ENCODE measurements at regions not wholly inside any gene's neighbourhood (a gene's known extent, or its start where the extent isn't known, plus 50 kb on each side); places are given as distances from the start of the nearest gene placed in this dataset.

DNA sequence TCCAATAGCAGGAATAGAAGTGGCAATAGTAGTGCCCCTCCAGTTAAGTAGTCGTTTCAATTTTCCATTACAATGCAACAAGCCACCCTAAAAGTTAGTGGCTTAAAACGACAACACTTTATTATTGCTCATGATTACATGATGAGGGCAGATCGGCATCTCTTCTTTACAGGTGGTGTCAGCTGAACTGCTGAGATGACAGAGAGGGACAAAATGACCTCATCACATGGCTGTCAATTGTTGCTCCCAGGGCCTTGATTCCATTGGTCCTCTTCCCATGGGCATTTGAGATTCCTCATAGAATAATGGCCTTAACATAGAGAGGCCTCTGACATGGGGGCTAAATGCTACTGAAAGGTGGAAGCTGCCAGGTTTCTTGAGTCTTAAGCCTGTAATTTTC lies 679.8 kb upstream of the KLHL1 start:
- TF ChIP-seq, protein P1, sequence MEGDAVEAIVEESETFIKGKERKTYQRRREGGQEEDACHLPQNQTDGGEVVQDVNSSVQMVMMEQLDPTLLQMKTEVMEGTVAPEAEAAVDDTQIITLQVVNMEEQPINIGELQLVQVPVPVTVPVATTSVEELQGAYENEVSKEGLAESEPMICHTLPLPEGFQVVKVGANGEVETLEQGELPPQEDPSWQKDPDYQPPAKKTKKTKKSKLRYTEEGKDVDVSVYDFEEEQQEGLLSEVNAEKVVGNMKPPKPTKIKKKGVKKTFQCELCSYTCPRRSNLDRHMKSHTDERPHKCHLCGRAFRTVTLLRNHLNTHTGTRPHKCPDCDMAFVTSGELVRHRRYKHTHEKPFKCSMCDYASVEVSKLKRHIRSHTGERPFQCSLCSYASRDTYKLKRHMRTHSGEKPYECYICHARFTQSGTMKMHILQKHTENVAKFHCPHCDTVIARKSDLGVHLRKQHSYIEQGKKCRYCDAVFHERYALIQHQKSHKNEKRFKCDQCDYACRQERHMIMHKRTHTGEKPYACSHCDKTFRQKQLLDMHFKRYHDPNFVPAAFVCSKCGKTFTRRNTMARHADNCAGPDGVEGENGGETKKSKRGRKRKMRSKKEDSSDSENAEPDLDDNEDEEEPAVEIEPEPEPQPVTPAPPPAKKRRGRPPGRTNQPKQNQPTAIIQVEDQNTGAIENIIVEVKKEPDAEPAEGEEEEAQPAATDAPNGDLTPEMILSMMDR (IDR thresholded peaks at IDR 0.05) = no peak
- TF ChIP-seq TEAD4 (IDR thresholded peaks at IDR 0.05; ENCODE audit: borderline replicate concordance, insufficient read depth) (no peak), GABPA (IDR thresholded peaks at IDR 0.05; ENCODE audit: low read depth) (no peak), SMC3 (IDR thresholded peaks at IDR 0.05; ENCODE audit: low read depth, low read length) (no peak), EZH2phosphoT487 (IDR thresholded peaks at IDR 0.05; ENCODE audit: borderline replicate concordance, low read depth) (no peak), RCOR1 (IDR thresholded peaks at IDR 0.05; ENCODE audit: low read length) (no peak), SIN3A (IDR thresholded peaks at IDR 0.05; ENCODE audit: borderline replicate concordance, low read depth, low read length) (no peak)
- TF ChIP-seq, protein P2, sequence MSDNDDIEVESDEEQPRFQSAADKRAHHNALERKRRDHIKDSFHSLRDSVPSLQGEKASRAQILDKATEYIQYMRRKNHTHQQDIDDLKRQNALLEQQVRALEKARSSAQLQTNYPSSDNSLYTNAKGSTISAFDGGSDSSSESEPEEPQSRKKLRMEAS (IDR thresholded peaks at IDR 0.05; ENCODE audit: low read depth) = no peak
- TF ChIP-seq, protein P3, sequence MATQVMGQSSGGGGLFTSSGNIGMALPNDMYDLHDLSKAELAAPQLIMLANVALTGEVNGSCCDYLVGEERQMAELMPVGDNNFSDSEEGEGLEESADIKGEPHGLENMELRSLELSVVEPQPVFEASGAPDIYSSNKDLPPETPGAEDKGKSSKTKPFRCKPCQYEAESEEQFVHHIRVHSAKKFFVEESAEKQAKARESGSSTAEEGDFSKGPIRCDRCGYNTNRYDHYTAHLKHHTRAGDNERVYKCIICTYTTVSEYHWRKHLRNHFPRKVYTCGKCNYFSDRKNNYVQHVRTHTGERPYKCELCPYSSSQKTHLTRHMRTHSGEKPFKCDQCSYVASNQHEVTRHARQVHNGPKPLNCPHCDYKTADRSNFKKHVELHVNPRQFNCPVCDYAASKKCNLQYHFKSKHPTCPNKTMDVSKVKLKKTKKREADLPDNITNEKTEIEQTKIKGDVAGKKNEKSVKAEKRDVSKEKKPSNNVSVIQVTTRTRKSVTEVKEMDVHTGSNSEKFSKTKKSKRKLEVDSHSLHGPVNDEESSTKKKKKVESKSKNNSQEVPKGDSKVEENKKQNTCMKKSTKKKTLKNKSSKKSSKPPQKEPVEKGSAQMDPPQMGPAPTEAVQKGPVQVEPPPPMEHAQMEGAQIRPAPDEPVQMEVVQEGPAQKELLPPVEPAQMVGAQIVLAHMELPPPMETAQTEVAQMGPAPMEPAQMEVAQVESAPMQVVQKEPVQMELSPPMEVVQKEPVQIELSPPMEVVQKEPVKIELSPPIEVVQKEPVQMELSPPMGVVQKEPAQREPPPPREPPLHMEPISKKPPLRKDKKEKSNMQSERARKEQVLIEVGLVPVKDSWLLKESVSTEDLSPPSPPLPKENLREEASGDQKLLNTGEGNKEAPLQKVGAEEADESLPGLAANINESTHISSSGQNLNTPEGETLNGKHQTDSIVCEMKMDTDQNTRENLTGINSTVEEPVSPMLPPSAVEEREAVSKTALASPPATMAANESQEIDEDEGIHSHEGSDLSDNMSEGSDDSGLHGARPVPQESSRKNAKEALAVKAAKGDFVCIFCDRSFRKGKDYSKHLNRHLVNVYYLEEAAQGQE (IDR thresholded peaks at IDR 0.05; ENCODE audit: low read depth, low read length) = no peak
